ENCODE measurements at regions not wholly inside any gene's neighbourhood (a gene's known extent, or its start where the extent isn't known, plus 50 kb on each side); places are given as distances from the start of the nearest gene placed in this dataset.

GRCh38 chr2:239460780-239461179 is 60.0 kb upstream of the HDAC4 start:
- H3K27me3 ChIP-seq (replicated peaks; ENCODE audit: control insufficient read depth, insufficient read depth, low read length) = no peaks in the 10 kb centered on the region; the same call in 1 of the 2 replicates
- H3K4me3 ChIP-seq (replicated peaks; ENCODE audit: low read depth, low read length) = no peak overlapping the region
- H3K36me3 ChIP-seq (ENCODE audit: control insufficient read depth, insufficient read depth, low read length) = no peaks in the 10 kb centered on the region
- TF ChIP-seq CTCF (IDR thresholded peaks at IDR 0.05; ENCODE audit: insufficient read depth, low read length, poor library complexity, severe bottlenecking) = no peak
- DNase-seq (ENCODE audit: extremely low read depth, insufficient read length) = no peak

GRCh38 chr2:239459606-239460005 is 58.8 kb upstream of the HDAC4 start:
- Histone ChIP-seq H3K36me3 (ENCODE audit: control insufficient read depth, insufficient read depth, low read length) (no peaks in the 10 kb centered on the region), H3K27me3 (replicated peaks; ENCODE audit: control insufficient read depth, insufficient read depth, low read length) (no peaks in the 10 kb centered on the region; the same call in 1 of the 2 replicates), H3K4me3 (replicated peaks; ENCODE audit: low read depth, low read length) (no peak overlapping the region)
- DNase-seq (ENCODE audit: extremely low read depth, insufficient read length) = no peak
- no peak for TF ChIP-seq CTCF (IDR thresholded peaks at IDR 0.05; ENCODE audit: insufficient read depth, low read length, poor library complexity, severe bottlenecking)

GRCh38 chr2:239459056-239459455 is 58.2 kb upstream of the HDAC4 start:
- DNase-seq (ENCODE audit: extremely low read depth, insufficient read length) = no peak
- H3K27me3 ChIP-seq (replicated peaks; ENCODE audit: control insufficient read depth, insufficient read depth, low read length) = no peaks in the 10 kb centered on the region; the same call in 1 of the 2 replicates
- no peak overlapping the region for H3K4me3 ChIP-seq (replicated peaks; ENCODE audit: low read depth, low read length)
- no peaks in the 10 kb centered on the region for H3K36me3 ChIP-seq (ENCODE audit: control insufficient read depth, insufficient read depth, low read length)
- TF ChIP-seq CTCF (IDR thresholded peaks at IDR 0.05; ENCODE audit: insufficient read depth, low read length, poor library complexity, severe bottlenecking) = no peak

GRCh38 chr2:239457586-239458445 is 57.0 kb upstream of the HDAC4 start:
- Histone ChIP-seq H3K27me3 (replicated peaks; ENCODE audit: control insufficient read depth, insufficient read depth, low read length) (no peaks in the 10 kb centered on the region; the same call in 1 of the 2 replicates), H3K4me3 (replicated peaks; ENCODE audit: low read depth, low read length) (no peak overlapping the region), H3K36me3 (ENCODE audit: control insufficient read depth, insufficient read depth, low read length) (no peaks in the 10 kb centered on the region)
- TF ChIP-seq CTCF (IDR thresholded peaks at IDR 0.05; ENCODE audit: insufficient read depth, low read length, poor library complexity, severe bottlenecking) = no peak
- DNase-seq (ENCODE audit: extremely low read depth, insufficient read length) = no peak

GRCh38 chr2:239456940-239457339 is 56.1 kb upstream of the HDAC4 start:
- Histone ChIP-seq H3K4me3 (replicated peaks; ENCODE audit: low read depth, low read length) (no peak overlapping the region), H3K27me3 (replicated peaks; ENCODE audit: control insufficient read depth, insufficient read depth, low read length) (no peaks in the 10 kb centered on the region; the same call in 1 of the 2 replicates), H3K36me3 (ENCODE audit: control insufficient read depth, insufficient read depth, low read length) (no peaks in the 10 kb centered on the region)
- no peak for DNase-seq (ENCODE audit: extremely low read depth, insufficient read length)
- TF ChIP-seq CTCF (IDR thresholded peaks at IDR 0.05; ENCODE audit: insufficient read depth, low read length, poor library complexity, severe bottlenecking) = no peak

Data from GM06990 (cell line).